ENCODE measurements at regions not wholly inside any gene's neighbourhood (a gene's known extent, or its start where the extent isn't known, plus 50 kb on each side); places are given as distances from the start of the nearest gene placed in this dataset.
"Not testable (repeated sequence)": the region's sequence is repeated elsewhere in the genome, so short reads cannot be mapped to it uniquely, and the experiment has no call there.

DNA sequence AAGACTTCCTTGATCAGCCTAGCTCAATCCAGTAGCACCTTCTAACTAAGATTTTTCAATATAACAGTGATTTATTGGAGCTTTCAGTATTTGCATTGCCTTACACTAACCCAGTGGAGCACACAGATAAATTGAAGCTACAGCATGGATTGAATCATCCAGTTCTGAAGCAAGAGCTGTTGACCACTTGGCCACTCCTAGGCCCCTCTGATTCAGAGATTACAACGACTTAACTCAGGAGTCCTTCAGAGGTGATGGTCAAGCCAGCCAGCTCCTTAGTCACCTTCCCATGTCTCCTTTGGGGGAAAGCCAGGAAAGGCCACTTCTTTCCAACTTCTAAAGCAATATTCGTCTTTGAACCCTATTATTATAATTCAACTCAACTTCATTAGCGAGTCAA is 151.8 kb downstream of the TENT5C start:
- no peak for DNase-seq

- DNase-seq, result peak; percentile 53
Observed at GRCh38 chr1:117758444-117759316, 152.8 kb downstream of the TENT5C start.

DNA sequence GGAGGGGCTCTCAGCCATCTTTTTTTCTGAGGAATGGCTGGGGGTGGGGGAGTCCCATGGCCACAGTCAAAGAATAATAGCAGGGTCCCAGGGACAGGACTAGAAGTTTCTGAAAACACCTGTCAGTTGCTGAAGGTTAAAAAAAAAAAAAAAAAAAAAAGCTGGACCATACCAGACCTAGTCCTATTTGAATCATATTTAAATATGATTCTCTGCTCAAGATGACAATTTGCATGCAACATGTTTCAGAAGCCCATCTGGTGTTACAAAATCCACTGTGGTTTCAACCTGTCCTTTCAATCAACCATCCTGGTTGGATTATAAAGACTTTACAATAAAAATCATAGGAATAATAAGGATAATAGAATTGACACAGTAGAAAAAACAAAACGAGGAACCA is 153.7 kb downstream of the TENT5C start:
- no peak for DNase-seq

- no peak for DNase-seq
Observed at GRCh38 chr1:117760069-117760468, 154.2 kb downstream of the TENT5C start.

GRCh38 chr1:117760485-117760884 is 154.6 kb downstream of the TENT5C start:
- no peak for DNase-seq

- not testable (repeated sequence) for DNase-seq
Observed at GRCh38 chr1:117767756-117768155, 161.7 kb downstream of the GDAP2 start.

- DNase-seq, result no peak
Observed at GRCh38 chr1:117770981-117771531, 158.4 kb downstream of the GDAP2 start.

DNA sequence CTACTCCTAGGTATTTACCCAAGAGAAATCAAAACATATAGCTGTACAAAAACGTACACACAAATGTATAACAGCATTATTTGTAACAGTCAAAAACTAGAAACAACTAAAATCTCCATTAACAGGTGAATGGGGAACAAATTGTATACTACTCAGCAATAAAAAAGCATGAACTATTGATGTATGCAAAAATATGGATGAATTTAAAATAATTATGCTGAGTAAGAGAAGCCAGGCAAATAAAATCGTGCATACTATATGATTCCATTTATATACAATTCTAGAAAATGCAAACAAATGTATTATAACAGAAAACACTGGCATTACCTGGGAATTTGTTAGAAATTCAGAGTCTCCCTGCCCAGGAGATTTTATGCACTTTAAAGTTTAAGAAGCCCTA is 150.1 kb downstream of the GDAP2 start:
- no peak for DNase-seq

DNA sequence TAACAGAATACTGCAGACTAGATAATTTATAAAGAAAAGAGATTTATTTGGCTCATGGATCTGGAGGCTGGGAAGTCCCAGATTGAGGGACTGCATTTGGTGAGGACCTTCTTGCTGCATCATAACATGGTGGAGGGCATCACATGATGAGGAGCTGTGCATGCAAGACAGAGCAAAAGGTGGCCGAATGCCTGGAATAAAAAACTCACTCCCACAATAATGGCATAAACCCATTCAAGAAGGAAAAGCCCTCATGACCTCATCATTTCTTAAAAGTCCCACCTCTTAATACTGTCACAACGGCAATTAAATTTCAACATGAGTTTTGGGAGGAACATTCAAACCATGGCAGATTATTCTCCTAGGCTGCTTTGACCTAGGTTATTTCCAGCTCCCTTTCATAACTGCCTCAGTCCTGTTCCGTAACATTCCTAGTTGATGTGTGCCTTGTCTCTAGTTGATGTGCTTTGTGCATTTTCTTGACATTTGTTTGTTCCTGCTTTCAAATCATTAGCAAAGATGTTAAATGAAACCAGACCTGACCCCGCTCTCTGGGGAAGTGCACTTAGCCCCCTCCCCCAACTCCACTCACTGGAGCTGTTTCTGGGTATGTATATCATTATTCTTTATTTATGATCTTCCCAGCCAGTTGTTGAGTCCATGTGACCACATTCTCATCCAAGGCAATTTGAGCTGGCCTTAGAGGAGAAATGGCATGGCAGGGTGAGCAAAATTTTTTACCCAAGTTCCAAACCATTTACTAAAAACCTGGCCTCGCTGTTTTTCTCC is 148.5 kb downstream of the GDAP2 start:
- DNase-seq, result no peak

DNA sequence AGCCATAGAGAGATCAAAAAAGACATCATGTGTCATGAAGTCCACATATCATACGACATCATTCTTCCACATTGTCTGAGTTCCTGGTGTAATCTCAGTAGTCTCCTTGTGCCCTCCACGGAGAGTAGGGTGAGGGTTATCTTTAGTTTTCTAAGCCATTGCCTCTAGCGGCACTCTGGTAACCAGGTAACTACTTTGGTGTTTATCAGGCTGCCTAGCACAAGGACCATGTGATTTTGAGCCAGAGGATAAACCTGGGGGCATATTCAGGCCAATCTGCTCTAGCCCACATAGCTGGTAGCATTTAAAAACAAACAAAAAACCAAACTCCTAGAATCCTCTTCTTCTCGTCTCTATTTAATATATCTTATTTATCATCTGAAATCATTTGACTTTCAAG is 147.4 kb downstream of the GDAP2 start:
- DNase-seq, result no peak

GRCh38 chr1:117783606-117784396 is 145.6 kb downstream of the GDAP2 start:
- DNase-seq, result no peak

DNA sequence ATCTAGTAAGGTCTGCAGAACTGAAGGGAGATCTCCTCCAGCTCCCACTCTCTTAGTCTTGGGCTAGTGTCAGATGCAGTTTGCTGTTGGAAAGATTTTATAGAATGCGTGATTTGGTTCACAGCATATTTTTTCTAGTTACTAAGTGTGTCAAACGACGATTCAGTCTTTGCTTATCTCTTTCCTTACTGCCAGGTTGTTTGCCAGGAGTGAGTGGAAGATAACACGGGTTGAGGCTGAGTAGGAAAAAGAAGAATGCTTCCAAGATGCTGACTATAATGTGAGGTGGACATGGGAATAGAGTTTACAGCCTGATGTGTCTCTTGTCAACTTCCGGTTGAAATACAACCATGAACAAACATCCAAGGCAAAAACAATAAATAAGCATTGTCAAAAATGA is 141.4 kb downstream of the GDAP2 start:
- DNase-seq, result no peak

DNA sequence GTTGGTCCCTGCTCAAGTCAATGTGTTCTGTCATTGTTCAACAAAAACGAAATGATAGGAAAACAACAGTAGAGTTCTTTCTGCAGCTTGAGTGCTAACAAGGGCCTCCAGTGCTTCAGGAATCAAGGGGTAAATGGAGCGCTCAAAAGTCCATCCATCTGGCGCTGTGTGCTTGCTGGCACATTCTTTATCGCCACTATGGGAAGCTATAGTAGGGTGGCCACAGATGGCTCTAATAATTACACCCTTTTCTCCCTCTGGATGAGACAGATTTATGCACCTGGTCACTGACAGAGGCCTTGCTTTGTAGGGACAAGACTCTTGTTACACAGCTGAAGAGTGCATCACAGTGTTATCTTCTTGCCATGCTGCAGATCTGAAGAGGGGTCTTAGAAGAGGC is 136.0 kb downstream of the GDAP2 start:
- no peak for DNase-seq

DNA sequence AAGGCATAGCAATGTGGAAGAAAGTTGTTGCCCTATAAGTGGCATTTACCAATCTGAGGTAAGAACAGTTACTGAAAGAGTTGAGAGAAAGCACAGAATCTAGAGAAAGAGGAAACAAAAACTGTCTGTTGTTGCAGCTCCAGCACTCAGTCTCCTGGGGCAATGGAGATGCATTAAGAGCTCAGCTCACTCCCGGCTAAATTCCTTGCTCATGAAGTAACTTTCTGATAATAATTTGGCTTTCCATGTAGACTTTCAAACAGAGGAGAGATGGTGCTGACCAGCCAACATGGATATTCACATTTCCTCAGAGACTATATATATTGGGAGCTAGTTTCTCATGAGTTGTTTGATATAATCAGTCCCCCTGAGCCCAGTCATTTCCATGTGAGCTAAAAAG is 135.3 kb downstream of the GDAP2 start:
- DNase-seq, result no peak

GRCh38 chr1:117795190-117795589 is 134.2 kb downstream of the GDAP2 start:
- no peak for DNase-seq

DNA sequence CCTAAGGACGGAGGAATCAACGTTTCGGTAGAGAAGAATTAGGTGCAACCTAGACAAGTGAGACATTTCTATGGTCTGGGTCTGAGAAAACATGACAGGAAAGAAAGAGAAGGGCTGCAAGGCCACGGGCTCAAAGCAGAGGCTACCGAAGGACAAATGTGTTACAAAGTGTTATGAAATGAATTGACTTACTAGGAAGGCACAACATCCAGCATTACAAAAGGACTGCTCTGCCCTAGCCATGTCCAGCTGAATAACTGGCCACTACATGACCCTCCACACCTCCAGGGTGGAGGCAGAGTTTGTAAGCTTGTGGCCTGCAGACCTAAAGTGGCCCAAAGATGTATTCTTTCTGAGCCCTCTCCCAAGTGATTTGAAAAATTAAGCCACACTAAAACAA is 133.6 kb downstream of the GDAP2 start:
- no peak for DNase-seq

GRCh38 chr1:117796226-117796625 is 133.2 kb downstream of the GDAP2 start:
- DNase-seq, result no peak

- DNase-seq, result no peak
Observed at GRCh38 chr1:117798550-117798949, 130.9 kb downstream of the GDAP2 start.

- DNase-seq, result no peak
Observed at GRCh38 chr1:117802531-117803257, 126.7 kb downstream of the GDAP2 start.

DNA sequence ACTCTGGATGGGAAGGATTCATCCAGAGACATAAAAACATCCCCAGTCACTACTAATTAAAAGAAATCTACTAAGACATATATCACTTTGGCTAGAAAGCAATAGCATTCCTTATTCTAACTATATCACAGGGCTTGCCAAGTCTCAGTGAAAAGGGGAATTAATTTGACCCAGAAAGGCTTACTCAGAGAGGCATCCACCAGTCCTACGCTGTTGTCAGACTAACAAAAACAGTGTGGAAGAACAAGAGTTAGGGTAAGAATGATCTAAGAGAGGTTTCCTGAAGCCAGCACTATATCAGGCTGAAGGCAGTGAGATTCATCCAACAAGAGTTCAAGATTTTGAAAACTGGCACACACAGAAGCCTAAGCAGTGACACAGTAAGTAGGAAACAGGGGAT is 126.1 kb downstream of the GDAP2 start:
- DNase-seq, result no peak

- DNase-seq, result no peak
Observed at GRCh38 chr1:117809764-117810163, 119.7 kb downstream of the GDAP2 start.

DNA sequence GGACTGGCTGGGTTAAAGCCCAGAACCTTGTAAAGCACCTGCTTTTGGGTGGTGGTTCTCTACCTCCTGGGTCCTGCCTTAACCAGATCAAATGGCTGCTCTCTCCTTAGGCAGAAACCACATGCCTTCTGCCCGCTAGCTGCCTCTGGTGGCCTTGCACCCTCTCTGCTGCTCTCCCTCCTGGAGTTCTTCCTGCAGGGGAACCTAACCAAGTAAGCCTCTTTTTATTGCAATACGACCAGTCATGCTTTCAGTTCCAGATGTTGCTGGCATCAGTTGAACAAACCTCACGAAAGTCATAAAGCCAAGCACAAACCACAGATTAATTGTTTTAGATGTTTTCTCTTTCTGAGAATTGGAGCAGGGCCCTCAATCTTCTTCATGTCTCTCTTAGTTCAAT is 118.9 kb downstream of the GDAP2 start:
- no peak for DNase-seq

All from NCI-H510A (cell line).